GM10248 (cell line): ENCODE measurements at regions not wholly inside any gene's neighbourhood (a gene's known extent, or its start where the extent isn't known, plus 50 kb on each side); places are given as distances from the start of the nearest gene placed in this dataset.

Experiments
- CTCF ChIA-PET: fragments of 300-600 bp; sonication (Branson Sonifier 250); formaldehyde crosslinking; extraction: SDS; loops from one replicate; lab custom pipeline; 2021; ENCODE audit warnings: antibody characterized with exemption; lab: Yijun Ruan, JAX
- POLR2A ChIA-PET: fragments of 350-650 bp; sonication (Branson Sonifier 250); formaldehyde crosslinking; extraction: SDS; loops from one replicate; lab custom pipeline; 2020; ENCODE audit warnings: antibody characterized with exemption; lab: Yijun Ruan, JAX
- DNase-seq: peaks from one replicate; pipeline ENCODE4 v3.0.0; 2012; ENCODE audit errors: extremely low spot score
- TF ChIP-seq, protein P1 (sequence below): IDR thresholded peaks from 2 replicates; pipeline ENCODE4 v1.5.1; 2012; ENCODE audit warnings: mild to moderate bottlenecking, low read depth; ENCODE audit errors: extremely low read depth, missing control alignments, control extremely low read depth

DNA sequence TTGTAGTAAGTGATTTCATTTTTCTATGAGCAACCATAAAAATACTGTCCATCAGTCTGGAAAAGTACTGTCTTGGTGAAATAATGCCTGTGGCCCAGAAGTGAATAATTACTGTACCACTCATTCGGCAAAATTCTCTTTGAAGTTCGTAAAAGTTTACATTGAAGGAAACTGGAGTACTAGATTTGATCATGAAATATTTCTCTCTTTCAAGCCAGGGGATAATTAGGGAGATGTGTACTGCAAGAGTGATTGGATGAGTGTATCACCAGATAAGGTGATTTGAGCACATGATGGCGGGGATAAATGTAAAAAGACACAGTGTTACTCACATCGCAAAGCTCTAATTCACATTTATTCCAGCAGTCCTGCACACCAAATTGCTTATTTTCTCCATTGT, 883.2 kb upstream of the PIK3C3 start:
- ChIA-PET POLR2A (no interaction called here), CTCF (interaction anchor here (1.4 kb wide), 1 partner anchor 28 kb away, joined by 3 read pairs; no protein-coding TSS in a partner anchor)
- DNase-seq, result no peak
- TF ChIP-seq, protein P1, sequence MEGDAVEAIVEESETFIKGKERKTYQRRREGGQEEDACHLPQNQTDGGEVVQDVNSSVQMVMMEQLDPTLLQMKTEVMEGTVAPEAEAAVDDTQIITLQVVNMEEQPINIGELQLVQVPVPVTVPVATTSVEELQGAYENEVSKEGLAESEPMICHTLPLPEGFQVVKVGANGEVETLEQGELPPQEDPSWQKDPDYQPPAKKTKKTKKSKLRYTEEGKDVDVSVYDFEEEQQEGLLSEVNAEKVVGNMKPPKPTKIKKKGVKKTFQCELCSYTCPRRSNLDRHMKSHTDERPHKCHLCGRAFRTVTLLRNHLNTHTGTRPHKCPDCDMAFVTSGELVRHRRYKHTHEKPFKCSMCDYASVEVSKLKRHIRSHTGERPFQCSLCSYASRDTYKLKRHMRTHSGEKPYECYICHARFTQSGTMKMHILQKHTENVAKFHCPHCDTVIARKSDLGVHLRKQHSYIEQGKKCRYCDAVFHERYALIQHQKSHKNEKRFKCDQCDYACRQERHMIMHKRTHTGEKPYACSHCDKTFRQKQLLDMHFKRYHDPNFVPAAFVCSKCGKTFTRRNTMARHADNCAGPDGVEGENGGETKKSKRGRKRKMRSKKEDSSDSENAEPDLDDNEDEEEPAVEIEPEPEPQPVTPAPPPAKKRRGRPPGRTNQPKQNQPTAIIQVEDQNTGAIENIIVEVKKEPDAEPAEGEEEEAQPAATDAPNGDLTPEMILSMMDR, result no peak

DNA sequence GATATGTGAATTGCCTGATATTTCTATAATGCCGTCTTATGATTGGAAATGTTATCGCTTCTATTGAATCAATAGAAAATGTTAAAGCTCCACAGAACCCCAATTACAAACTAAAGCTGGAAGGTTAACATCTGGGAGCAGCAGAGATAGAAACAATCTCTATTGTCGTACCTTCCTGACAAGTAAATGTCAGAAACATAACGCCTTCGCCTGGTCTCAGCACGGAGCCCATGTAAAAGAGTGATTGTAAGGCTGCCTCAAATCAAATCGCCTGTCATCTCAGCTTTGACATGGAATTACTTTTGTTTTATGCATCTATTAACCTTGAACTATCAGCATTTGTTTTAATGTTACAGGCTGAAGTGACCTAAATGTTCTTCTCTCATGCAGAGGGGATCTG, 885.9 kb upstream of the PIK3C3 start:
- ChIA-PET POLR2A (no interaction called here), CTCF (interaction anchor here (1.2 kb wide), 1 partner anchor 9 kb away, joined by 3 read pairs; no protein-coding TSS in a partner anchor)
- TF ChIP-seq, protein P1, result no peak
- no peak for DNase-seq

DNA sequence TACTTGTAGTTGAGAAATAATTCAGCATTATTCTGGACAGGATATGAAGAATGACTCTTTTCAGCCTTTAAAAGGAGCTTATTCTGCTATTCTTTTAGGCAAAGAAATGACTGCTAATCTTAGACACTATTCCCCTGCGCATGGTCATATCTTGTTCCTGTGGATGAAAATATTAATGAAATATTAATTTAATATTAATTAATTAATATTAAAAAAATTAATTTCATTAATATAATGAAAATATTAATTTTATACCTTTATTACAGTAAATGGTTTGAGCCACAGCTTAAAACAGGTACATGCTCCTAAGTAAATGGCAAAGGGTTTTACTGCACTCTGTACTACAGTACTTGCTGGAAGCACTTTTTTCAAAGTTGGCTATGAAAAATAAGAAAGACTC, 890.1 kb upstream of the PIK3C3 start:
- TF ChIP-seq, protein P1, result no peak
- no peak for DNase-seq
- ChIA-PET POLR2A (no interaction called here), CTCF (interaction anchor here (1.3 kb wide), 1 partner anchor 17 kb away, joined by 3 read pairs; no protein-coding TSS in a partner anchor)

DNA sequence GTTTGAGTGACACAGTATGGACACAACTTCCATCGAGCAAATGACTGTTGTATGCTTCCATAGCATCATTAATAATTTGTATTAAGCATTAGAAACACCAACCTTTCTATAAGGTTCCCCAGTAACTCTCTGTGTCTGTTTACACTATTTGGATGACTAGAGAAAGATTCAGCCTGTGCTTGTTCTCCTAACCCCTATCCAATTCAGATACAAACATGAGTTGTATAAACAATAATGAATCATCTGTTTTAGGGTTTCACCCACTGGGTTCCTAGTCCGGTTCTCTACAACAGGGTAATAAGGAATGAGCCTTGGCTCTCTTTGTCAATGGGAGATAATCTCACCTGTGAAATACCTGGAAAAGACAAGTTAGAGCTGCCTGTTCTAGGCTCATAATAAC, 894.1 kb upstream of the PIK3C3 start:
- no peak for DNase-seq
- ChIA-PET POLR2A (no interaction called here), CTCF (no interaction called here)
- TF ChIP-seq, protein P1, result no peak

DNA sequence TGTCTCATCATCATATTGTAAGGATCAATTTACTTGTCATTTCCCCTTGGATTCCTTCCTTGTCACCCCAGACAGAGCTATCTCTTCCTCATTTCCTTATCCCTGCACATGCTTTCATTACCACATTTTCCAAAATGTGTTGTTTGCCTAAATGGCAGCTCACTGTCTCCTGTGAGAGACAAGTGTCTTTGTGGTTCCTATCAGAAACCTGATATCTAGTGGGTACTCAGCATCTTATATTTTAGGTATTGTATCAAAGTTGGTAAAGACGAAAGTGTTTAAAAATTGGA, 896.0 kb upstream of the PIK3C3 start:
- CTCF ChIA-PET, result interaction anchor here (1.4 kb wide), 1 partner anchor 16 kb away, joined by 4 read pairs; no protein-coding TSS in a partner anchor
- DNase-seq, result no peak
- POLR2A ChIA-PET, result no interaction called here
- TF ChIP-seq, protein P1, result no peak

DNA sequence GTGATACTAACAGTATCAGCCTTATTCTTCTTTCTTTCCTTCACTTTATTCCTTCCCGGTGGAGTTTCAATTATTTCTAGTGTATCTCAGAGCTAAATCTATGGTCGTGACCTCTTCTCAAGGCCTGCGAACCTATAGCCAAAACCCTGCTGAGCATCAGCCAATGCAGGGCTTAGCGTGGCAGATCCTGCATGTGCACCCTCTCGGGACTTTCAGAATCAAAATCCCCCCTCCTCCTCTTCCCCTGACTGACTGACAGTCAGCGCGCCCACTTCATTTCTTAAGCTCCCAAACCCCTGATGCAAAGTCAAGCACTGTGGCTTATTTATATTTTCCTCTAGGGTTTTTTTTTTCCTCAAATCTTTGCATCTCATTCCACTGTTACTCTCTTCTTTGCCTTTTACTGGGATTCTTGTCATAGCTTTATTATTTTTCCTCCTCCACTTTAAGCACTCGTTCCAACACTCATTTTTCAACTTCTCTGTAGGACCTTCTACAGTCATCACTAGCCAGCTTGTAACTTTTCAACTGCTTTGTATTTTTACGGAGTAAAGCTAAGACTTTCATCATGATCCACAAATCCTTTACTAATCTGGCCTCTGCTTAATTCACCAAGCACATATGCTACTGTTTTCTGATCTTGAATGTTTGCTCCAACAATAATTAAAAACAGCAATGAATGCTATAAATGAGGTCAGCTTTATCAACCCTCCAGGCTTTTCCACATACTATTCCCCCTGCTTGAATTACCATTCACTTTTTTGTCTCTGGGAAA, 896.5 kb upstream of the PIK3C3 start:
- CTCF ChIA-PET, result interaction anchor here (1.1 to 1.4 kb wide), 2 partner anchors 17 to 23 kb away, joined by 3 to 4 read pairs; no protein-coding TSS in a partner anchor
- TF ChIP-seq, protein P1, result no peak
- POLR2A ChIA-PET, result no interaction called here
- no peak for DNase-seq
